Coronary artery (tissue), 2 donors: ENCODE measurements at regions not wholly inside any gene's neighbourhood (a gene's known extent, or its start where the extent isn't known, plus 50 kb on each side); places are given as distances from the start of the nearest gene placed in this dataset.

Experiments used
- DNase-seq: peaks from one replicate; pipeline ENCODE4 v3.0.0-alpha.2; 2017; ENCODE audit warnings: low spot score
- H3K27ac ChIP-seq, 2 donors: fragments of 200-600 bp; sonication (generic); one replicate each; pipeline ENCODE4 v1.5.1; 2016 to 2019
- H3K4me3 ChIP-seq: fragments of 200-600 bp; sonication (generic); 2 replicates; pipeline ENCODE4 v1.5.1; 2016; ENCODE audit warnings: mild to moderate bottlenecking, moderate library complexity
- CTCF ChIP-seq: fragments of 200-600 bp; sonication (generic); IDR thresholded peaks from one replicate; pipeline ENCODE4 v1.5.1; 2019; ENCODE audit warnings: antibody characterized with exemption

GRCh38 chr7:16178092-16178491, 243.2 kb downstream of the CRPPA start:
- TF ChIP-seq CTCF, result no peak
- no peak for DNase-seq
- Histone ChIP-seq H3K4me3 (no peak overlapping the region), H3K27ac (no peak overlapping the region)

- no peak for TF ChIP-seq CTCF
- no peak for DNase-seq
- no peak overlapping the region for H3K27ac ChIP-seq
- H3K4me3 ChIP-seq, result no peak overlapping the region
Observed at GRCh38 chr7:16174253-16174652, 247.1 kb downstream of the CRPPA start.

GRCh38 chr7:16172366-16172765, 249.0 kb downstream of the CRPPA start:
- no peak for DNase-seq
- Histone ChIP-seq H3K27ac (no peak overlapping the region), H3K4me3 (no peak overlapping the region)
- TF ChIP-seq CTCF, result no peak

- no peak for TF ChIP-seq CTCF
- no peak overlapping the region for H3K27ac ChIP-seq
- H3K4me3 ChIP-seq, result no peak overlapping the region
- DNase-seq, result no peak
Observed at GRCh38 chr7:16171928-16172327, 249.4 kb downstream of the CRPPA start.

- H3K27ac ChIP-seq, result no peak overlapping the region
- no peak overlapping the region for H3K4me3 ChIP-seq
- DNase-seq, result no peak
- TF ChIP-seq CTCF, result no peak
Observed at GRCh38 chr7:16170671-16171070, 250.7 kb downstream of the CRPPA start.

GRCh38 chr7:16169537-16169936, 251.8 kb downstream of the CRPPA start:
- no peak for DNase-seq
- no peak overlapping the region for H3K27ac ChIP-seq
- H3K4me3 ChIP-seq, result no peak overlapping the region
- no peak for TF ChIP-seq CTCF

- no peak for DNase-seq
- Histone ChIP-seq H3K27ac (no peak overlapping the region), H3K4me3 (no peak overlapping the region)
- no peak for TF ChIP-seq CTCF
Observed at GRCh38 chr7:16167526-16167925, 253.8 kb downstream of the CRPPA start.
